ENCODE measurements at regions not wholly inside any gene's neighbourhood (a gene's known extent, or its start where the extent isn't known, plus 50 kb on each side); places are given as distances from the start of the nearest gene placed in this dataset.
"Not testable (repeated sequence)": the region's sequence is repeated elsewhere in the genome, so short reads cannot be mapped to it uniquely, and the experiment has no call there.

DNA sequence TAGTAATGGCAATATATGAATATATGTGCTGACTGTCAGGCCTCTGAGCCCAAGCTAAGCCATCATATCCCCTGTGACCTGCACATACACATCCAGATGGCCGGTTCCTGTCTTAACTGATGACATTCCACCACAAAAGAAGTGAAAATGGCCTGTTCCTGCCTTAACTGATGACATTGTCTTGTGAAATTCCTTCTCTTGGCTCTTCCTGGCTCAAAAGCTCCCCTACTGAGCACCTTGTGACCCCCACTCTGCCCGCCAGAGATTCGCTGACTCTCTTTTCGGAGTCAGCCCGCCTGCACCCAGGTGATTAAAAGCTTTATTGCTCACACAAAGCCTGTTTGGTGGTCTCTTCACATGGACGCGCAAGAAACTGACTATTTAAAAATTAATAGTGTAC lies 570.6 kb upstream of the PCDH7 start:
- not testable (repeated sequence) for TF ChIP-seq POLR2A (IDR thresholded peaks at IDR 0.05; ENCODE audit: low read depth, low read length); POLR2AphosphoS5 (IDR thresholded peaks at IDR 0.05; ENCODE audit: low read depth, low read length); TAF1 (IDR thresholded peaks at IDR 0.05; ENCODE audit: borderline replicate concordance, low read depth, low read length)
